Right cardiac atrium (tissue), 5 donors: ENCODE measurements at regions not wholly inside any gene's neighbourhood (a gene's known extent, or its start where the extent isn't known, plus 50 kb on each side); places are given as distances from the start of the nearest gene placed in this dataset.

Experiments used
- ATAC-seq, 2 donors: fragments of 200-7000 bp; cut with Tn5 transposase; one replicate each; pipeline versions ENCODE4 v1.8.0 to v1.9.1; 2020; ENCODE audit warnings: moderate library complexity in 2 of 2, mild to moderate bottlenecking in 1 of 2
- DNase-seq, 3 donors: peaks; one replicate each; pipeline ENCODE4 v3.0.0-alpha.2; 2020
- H3K27ac ChIP-seq: one replicate; pipeline ENCODE4 v1.5.1; 2013; ENCODE audit warnings: mild to moderate bottlenecking, low read length, control low read depth, moderate library complexity
- H3K27me3 ChIP-seq: one replicate; pipeline ENCODE4 v1.6.1; 2013; ENCODE audit not compliant: control insufficient read depth, insufficient read depth
- H3K4me1 ChIP-seq: one replicate; pipeline ENCODE4 v1.6.1; 2013; ENCODE audit warnings: low read length; ENCODE audit not compliant: control insufficient read depth, insufficient read depth
- H3K4me3 ChIP-seq: one replicate; pipeline ENCODE4 v1.5.1; 2013; ENCODE audit warnings: low read length, control low read depth
- H3K9me3 ChIP-seq: one replicate; pipeline ENCODE4 v1.6.1; 2013; ENCODE audit warnings: low read length; ENCODE audit not compliant: control insufficient read depth
- WGBS: extraction: QIAGEN DNeasy Blood & Tissue Kit; methylation state at CpG from one replicate; pipeline ENCODE4 v1.1.7; 2013; 5-methylcytosine and 5-hydroxymethylcytosine counted together
- intact Hi-C, 4 donors: fragments of 100-400 bp; cut with DNase I; formaldehyde crosslinking; loops; one replicate each; pipeline versions ENCODE4 v1.11.0 to v1.14.0; 2022 to 2023
- donor health status: healthy with polysubstance abuse.
- donor health status: DM: no; HTN: yes; CAD: no.
- donor health status: DM: no; HTN: no; CAD: no.
- donor health status: DM: no; HTN: yes; CAD: no; lungs with severe emphysema.
- donor health status: DM: yes; HTN: yes; CAD: no.

DNA sequence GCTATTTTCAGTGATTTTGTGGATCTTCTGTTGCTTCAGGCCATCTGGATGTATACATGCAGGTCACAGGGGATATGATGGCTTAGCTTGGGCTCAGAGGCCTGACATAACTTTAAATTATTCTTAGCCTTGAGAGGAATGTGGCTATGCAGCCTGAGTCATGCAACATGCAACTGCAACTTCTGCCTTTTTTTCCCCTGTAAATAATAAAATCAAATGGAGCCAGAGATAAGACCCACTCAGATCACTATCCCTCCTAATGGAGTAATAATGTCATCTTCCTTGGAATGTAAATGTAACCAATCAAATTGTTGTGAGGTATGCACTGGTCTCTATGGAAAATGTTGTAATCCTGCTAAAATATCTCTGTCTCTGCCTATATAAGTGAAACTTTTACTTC is 54.9 kb downstream of the MAGEB17 start:
- no peak for DNase-seq
- no peaks in the 10 kb centered on the region for H3K27me3 ChIP-seq
- no peak overlapping the region for H3K27ac ChIP-seq
- intact Hi-C loops = no loop called here
- H3K9me3 ChIP-seq = no peaks in the 10 kb centered on the region
- no peaks in the 10 kb centered on the region for H3K4me1 ChIP-seq
- ATAC-seq = no peak
- no peak overlapping the region for H3K4me3 ChIP-seq

- H3K27ac ChIP-seq = no peak overlapping the region
- ATAC-seq = no peak
These were observed 56.1 kb downstream of the MAGEB17 start for GRCh38 chrX:16223385-16223784.

DNA sequence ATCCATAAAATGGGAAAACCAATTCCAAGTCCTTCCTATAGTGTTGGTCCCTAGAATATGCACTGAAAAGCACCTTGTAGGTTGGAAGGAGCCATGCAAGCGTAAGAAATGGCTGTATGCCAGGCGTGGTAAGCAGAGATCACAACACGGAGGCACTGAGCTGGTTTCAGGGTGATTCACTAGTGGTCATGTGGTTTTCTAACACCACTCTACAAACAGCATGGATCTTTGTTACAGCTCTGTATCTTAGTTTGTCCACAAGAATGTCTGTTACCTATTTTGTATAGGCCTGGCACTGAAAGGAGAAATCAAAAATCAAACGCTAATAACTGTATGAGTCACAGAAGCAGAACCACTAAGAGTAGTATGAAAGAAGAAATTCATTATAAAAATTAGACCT is 71.9 kb downstream of the MAGEB17 start:
- intact Hi-C loops = no loop called here
- WGBS = 69% methylated on average over 4 of the region's 4 CpGs
- no peaks in the 10 kb centered on the region for H3K9me3 ChIP-seq
- no peaks in the 10 kb centered on the region for H3K27me3 ChIP-seq
- no peak for ATAC-seq
- H3K27ac ChIP-seq = no peak overlapping the region
- H3K4me1 ChIP-seq = no peaks in the 10 kb centered on the region
- no peak overlapping the region for H3K4me3 ChIP-seq
- no peak for DNase-seq

More at GRCh38 chrX:16223385-16223784, 56.1 kb downstream of the MAGEB17 start:
- no peaks in the 10 kb centered on the region for H3K4me1 ChIP-seq
- H3K27me3 ChIP-seq = no peaks in the 10 kb centered on the region
- WGBS = 96% methylated on average over 1 of the region's 1 CpG
- intact Hi-C loops = no loop called here
- DNase-seq = no peak
- H3K4me3 ChIP-seq = no peak overlapping the region
- no peaks in the 10 kb centered on the region for H3K9me3 ChIP-seq

DNA sequence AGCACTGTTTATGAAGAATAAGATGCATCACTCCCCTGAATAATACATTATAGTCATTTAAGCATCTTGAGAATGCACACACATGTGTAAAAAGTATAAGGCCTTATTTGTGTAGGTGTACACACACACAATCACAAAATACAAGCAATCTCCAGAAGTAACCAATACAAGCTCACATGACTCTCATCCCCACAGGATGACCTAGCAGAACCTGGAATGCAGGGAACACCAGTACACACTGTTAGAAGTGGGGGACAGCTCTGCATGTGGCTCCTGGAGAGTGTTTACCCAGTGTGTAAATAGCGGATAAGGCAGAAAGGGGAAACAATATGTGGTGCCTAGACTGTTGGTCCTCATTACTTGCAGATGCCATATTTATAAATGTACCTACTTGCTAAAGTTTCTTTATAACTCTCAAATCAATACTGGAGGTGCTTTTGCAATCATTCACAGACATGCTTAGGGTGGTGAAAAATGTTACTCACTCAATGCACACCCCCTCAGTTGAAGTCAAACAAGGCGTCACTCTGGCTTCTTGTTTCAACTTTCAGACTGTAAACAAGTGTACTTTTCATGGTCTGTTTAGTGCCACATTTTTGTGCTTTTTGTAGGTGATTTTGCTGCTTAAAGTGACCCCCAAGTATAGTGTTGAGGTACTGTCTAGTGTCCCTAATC is 73.1 kb downstream of the MAGEB17 start:
- Histone ChIP-seq H3K27ac (no peak overlapping the region), H3K4me3 (no peak overlapping the region), H3K27me3 (no peaks in the 10 kb centered on the region), H3K9me3 (no peaks in the 10 kb centered on the region), H3K4me1 (no peaks in the 10 kb centered on the region)
- ATAC-seq = no peak
- intact Hi-C loops = no loop called here
- WGBS = 86% methylated on average over 2 of the region's 2 CpGs
- no peak for DNase-seq

- intact Hi-C loops = no loop called here
- H3K27ac ChIP-seq = no peak overlapping the region
- no peak for ATAC-seq
- no peak overlapping the region for H3K4me3 ChIP-seq
- DNase-seq = no peak
- H3K4me1 ChIP-seq = no peaks in the 10 kb centered on the region
- H3K9me3 ChIP-seq = no peaks in the 10 kb centered on the region
- no peaks in the 10 kb centered on the region for H3K27me3 ChIP-seq
These were observed 73.7 kb downstream of the MAGEB17 start for GRCh38 chrX:16240968-16241367.

- DNase-seq (no peak), ATAC-seq (no peak)
- H3K27ac ChIP-seq = no peak overlapping the region
- no peaks in the 10 kb centered on the region for H3K27me3 ChIP-seq
- no peak overlapping the region for H3K4me3 ChIP-seq
- intact Hi-C loops = no loop called here
- H3K4me1 ChIP-seq = no peaks in the 10 kb centered on the region
- no peaks in the 10 kb centered on the region for H3K9me3 ChIP-seq
- WGBS = 57% methylated on average over 1 of the region's 1 CpG
These were observed 83.0 kb downstream of the MAGEB17 start for GRCh38 chrX:16250296-16250695.

DNA sequence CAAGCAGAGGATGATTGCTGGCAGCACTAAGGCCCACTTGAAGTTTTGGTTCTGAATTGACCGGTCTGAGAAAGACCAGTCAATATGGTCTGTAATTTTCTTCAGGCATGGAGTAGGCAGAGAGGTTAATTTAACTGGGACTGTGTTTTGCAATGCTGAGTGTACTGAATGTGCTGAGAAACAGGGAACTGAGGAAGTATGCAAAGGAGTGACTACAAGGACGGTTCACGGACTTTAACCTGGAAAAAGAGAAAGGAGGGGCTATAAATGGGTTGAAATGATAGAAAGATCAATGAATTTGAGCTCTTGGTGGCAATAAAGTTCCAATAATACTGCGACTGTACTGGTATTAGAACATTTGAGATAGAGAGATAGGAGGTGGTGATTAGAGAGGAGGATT is 84.5 kb downstream of the MAGEB17 start:
- Histone ChIP-seq H3K4me3 (no peak overlapping the region), H3K4me1 (no peaks in the 10 kb centered on the region), H3K27me3 (no peaks in the 10 kb centered on the region), H3K9me3 (no peaks in the 10 kb centered on the region), H3K27ac (no peak overlapping the region)
- WGBS = 79% methylated on average over 4 of the region's 4 CpGs
- intact Hi-C loops = no loop called here
- no peak for DNase-seq
- ATAC-seq = no peak

DNA sequence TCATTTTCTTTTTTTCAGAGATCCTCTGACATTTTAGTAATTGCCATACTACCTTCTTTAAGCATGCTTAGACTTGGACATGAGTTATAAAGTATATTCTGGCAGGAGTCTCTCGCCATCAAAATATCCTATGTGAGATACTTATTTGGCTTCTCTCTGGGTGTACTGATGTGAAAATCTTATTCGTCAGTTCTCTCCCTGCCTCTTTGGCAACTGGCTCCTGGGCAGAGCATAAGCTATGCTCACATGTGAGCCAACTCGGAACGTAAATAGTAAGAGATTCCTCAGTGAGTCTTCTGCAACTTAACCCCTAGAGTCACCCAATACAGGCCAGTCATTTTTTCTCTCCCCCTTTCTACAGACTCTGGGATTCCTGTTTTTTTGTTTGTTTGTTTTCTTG is 91.6 kb downstream of the MAGEB17 start:
- DNase-seq (no peak), ATAC-seq (no peak)
- WGBS = 18% methylated on average over 4 of the region's 4 CpGs
- intact Hi-C loops = no loop called here
- Histone ChIP-seq H3K27me3 (no peaks in the 10 kb centered on the region), H3K9me3 (no peaks in the 10 kb centered on the region), H3K4me1 (no peaks in the 10 kb centered on the region), H3K27ac (no peak overlapping the region), H3K4me3 (no peak overlapping the region)

- Histone ChIP-seq H3K27me3 (no peaks in the 10 kb centered on the region), H3K4me1 (no peaks in the 10 kb centered on the region), H3K4me3 (no peak overlapping the region), H3K9me3 (no peaks in the 10 kb centered on the region), H3K27ac (no peak overlapping the region)
- WGBS = 84% methylated on average over 1 of the region's 1 CpG
- ATAC-seq = no peak
- no peak for DNase-seq
- intact Hi-C loops = no loop called here
These were observed 100.2 kb downstream of the MAGEB17 start for GRCh38 chrX:16267431-16267830.

DNA sequence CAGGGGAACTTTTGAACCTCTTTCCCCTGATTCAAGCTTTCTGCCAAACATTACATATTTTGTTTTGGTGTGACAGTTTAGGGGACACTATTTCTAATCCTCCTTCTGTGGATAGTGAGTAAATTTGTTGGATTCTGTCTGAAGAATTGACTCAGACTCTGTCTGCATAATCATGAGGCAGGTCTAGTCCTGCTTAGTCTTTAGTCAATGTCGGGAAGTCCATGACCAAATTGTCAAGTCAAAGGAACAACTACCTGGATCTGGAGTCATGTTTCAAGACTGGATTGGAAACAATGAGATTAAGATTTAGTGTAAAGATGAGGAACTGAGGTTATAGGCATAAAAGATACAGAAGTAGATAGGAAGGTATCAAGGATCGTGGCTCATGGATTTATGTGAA is 100.9 kb downstream of the MAGEB17 start:
- H3K27ac ChIP-seq = no peak overlapping the region
- DNase-seq (no peak), ATAC-seq (no peak)
- no peaks in the 10 kb centered on the region for H3K27me3 ChIP-seq
- no peak overlapping the region for H3K4me3 ChIP-seq
- no peaks in the 10 kb centered on the region for H3K4me1 ChIP-seq
- H3K9me3 ChIP-seq = no peaks in the 10 kb centered on the region
- 92% methylated on average over 2 of the region's 2 CpGs for WGBS
- intact Hi-C loops = no loop called here

DNA sequence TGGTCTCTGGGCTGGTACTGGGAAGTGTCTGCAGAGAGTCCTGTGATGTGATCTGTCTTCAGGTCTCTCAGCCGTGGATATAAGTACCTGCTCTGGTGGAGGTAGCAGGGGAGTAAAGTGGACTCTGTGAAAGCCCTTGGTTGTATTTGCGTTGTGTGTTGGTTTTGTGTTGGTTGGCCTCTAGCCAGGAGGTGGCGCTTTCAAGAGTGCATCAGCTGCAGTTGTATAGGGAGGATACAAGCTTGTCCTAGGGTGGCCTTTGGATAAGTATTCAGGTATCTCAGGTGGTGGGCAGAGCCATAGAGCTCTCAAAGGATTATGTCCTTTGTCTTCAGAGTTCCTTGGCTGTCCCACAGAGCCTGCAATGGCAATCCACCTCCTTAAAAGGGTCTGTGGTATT is 111.6 kb downstream of the MAGEB17 start:
- H3K4me3 ChIP-seq = no peak overlapping the region
- DNase-seq (no peak), ATAC-seq (no peak)
- intact Hi-C loops = no loop called here
- no peaks in the 10 kb centered on the region for H3K9me3 ChIP-seq
- no peaks in the 10 kb centered on the region for H3K4me1 ChIP-seq
- 73% methylated on average over 3 of the region's 3 CpGs for WGBS
- no peaks in the 10 kb centered on the region for H3K27me3 ChIP-seq
- no peak overlapping the region for H3K27ac ChIP-seq

DNA sequence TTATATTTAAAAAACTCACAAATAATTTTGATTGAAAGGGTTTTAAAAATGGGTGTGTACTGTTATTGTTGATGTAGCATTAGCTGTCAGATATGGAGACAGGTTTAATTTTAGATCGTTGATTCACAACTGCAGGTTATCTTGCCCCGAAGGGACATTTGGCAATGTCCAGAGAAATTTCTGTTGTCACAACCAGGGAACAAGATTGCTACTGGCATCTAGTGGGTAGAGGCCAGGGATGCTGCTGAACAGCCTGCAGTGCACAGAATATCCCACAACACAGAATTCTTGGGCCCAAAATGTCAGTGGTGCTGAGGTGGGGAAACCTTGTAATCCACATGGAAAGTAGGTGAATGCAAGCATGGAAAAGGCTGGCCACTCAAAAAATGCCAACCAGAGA is 114.9 kb downstream of the MAGEB17 start:
- DNase-seq (no peak), ATAC-seq (peak in 1 of 2 donors; percentile 52)
- Histone ChIP-seq H3K4me3 (no peak overlapping the region), H3K27me3 (no peaks in the 10 kb centered on the region), H3K27ac (no peak overlapping the region), H3K9me3 (no peaks in the 10 kb centered on the region), H3K4me1 (no peaks in the 10 kb centered on the region)
- intact Hi-C loops = no loop called here
- WGBS = 55% methylated on average over 2 of the region's 2 CpGs
